HTR-8/SVneo (cell line): ENCODE measurements at regions not wholly inside any gene's neighbourhood (a gene's known extent, or its start where the extent isn't known, plus 50 kb on each side); places are given as distances from the start of the nearest gene placed in this dataset.
"Not testable (repeated sequence)": the region's sequence is repeated elsewhere in the genome, so short reads cannot be mapped to it uniquely, and the experiment has no call there.

ENCODE experiments used
- DNase-seq: peaks from one replicate; pipeline ENCODE4 v3.0.0; 2011; ENCODE audit warnings: low spot score, mixed read lengths; ENCODE audit not compliant: insufficient read length
- FAIRE-seq: peaks from 2 replicates; lab custom pipeline; 2011; peaks lifted over from hg19 to GRCh38; lab: Jason Lieb, UNC

DNA sequence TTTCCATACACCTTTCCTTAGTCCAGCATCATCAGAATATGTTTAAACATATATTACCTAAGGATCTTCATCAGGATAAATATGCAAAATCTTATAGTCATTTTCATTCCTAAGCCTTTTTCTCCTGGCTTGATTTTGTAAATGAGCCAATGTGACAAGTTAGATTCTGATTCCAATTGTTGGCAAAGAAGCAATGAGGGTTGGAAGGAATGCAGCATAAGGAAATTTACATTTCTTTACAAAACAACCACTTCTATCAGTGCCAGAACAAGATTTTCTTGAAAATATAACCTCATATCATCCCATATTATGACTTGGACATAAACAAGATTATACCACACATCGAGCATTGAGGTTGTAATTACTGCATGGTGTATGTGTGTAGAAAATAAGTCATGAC lies 508.1 kb downstream of the TRAM1L1 start:
- DNase-seq (no peak), FAIRE-seq (no peak)

DNA sequence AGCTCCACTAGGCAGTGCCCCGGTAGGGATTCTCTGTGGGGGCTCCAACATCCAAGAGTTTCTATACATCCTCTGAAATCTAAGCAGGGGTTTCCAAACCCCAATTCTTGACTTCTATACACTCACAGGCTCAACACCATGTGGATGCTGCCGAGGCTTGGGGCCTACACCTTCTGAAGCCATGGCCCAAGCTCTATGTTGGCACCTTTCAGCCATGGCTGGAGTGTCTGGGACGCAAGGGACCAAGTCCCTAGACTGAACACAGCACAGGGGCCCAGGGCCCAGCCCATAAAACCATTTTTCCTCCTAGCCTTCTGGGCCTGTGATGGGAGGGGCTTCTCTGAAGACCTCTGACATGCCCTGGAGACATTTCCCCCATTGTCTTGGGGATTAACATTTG lies 511.8 kb downstream of the TRAM1L1 start:
- no peak for FAIRE-seq
- no peak for DNase-seq

DNA sequence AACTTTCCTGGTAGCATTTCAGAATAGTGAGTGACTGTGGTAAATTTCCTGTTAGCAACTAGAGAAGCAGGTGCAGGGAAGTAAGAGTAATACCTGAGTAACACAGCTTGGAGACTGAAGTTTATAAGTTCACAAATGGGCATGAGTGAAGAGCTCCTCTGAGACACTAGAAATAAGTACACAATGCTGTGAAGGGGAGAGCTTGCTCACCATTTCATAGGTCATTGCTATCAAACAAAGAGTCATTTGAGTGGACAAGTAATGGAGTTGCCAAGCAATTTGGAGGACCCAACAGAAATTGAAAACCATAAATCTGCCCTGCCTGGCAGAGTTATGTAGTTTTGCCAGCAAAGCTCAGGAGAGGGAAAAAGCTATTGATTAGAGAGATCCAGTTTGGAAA lies 523.6 kb downstream of the TRAM1L1 start:
- DNase-seq (no peak), FAIRE-seq (no peak)

DNA sequence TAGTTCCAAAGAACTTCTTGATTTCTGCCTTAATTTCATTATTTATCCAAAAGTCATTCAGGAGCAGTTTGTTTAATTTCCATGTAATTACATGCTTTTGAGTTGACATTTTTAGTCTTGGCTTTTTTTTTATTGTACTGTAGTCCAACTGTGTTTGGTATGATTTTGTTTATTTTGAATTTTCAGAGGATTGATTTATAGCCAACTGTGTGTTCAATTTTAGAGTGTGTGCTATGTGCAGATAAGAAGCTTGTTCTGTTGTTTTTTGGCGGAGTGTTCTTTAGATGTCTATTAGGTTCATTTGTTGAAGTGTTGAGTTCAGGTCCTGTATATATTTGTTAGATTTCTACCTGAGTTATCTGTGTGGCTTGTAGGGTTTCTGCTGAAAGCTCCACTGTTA lies 533.6 kb downstream of the TRAM1L1 start:
- DNase-seq (no peak), FAIRE-seq (no peak)

DNA sequence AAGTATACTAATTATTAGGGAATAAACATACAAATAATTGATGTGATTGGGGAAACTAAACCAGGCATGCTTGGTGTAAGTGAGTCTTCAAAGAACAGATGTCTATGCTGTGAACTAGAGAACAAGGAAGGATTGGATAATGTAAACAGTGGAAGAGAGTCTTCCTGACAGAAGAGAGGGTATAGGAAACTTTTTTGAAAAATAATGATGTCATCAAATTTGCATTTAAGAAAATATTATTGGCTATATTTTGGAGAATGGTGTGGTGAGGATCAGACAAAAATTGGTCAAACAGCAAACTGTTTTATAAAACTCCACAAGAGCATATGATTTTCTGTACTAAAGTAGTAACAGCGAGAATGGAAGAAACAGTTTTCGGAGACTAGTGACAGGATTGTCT lies 537.7 kb downstream of the TRAM1L1 start:
- FAIRE-seq, result no peak

DNA sequence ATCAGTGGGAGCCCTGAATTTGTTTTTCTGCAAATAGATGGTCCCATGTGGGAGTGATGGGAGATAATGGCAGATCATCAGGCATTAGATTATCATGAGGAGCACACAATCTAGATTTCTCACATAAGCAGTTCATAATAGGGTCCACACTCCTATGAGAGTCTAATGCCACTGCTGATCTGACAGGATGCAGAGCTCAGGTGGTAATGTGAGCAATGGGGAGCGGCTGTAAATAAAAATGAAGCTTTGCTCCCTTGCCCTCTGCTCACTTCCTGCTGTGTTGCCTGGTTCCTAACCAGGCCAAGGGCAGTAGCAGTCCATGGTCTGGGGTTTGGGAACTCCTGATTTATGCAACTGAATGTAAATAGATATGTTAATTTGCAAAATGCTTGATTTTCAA lies 538.6 kb downstream of the TRAM1L1 start:
- DNase-seq, result no peak
- FAIRE-seq, result no peak

More for the DNA sequence above, 537.7 kb downstream of the TRAM1L1 start:
- no peak for DNase-seq

DNA sequence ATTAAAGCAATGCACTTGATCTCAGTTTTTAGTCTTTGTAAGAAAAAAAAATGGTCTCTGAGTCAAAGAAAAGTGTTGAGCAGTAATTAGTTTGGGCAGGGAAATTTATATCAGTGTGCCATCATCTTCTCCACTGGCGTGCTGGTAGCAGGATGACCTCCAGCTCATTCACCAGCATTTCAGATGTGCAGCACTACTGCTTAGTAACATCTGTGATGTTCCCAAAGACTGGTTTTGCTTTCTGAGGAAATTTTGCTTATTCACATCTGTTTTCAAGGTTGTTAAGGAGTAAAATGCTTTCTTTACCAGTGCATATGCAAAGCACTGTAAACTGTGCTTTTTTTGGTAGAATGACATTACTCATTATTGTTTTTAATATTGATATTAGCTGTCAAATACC lies 540.4 kb downstream of the TRAM1L1 start:
- FAIRE-seq (no peak), DNase-seq (no peak)

DNA sequence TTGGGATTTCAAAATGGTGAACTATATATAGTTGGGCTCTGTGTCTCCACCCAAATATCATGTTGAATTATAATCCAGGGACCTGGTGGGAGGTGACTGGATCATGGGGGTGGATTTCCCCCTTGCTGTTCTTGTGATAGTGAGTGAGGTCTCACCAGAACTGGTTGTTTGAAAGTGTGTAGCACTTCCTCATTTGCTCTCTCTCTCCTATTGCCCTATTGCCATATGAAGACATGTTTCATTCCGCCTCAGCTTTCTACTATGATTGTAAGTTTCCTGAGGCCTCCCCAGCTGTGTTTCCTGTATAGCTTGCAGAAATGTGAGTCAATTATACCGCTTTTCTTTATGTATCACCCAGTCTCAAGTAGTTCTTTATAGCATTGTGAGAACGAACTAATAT lies 545.6 kb downstream of the TRAM1L1 start:
- FAIRE-seq, result no peak
- no peak for DNase-seq

DNA sequence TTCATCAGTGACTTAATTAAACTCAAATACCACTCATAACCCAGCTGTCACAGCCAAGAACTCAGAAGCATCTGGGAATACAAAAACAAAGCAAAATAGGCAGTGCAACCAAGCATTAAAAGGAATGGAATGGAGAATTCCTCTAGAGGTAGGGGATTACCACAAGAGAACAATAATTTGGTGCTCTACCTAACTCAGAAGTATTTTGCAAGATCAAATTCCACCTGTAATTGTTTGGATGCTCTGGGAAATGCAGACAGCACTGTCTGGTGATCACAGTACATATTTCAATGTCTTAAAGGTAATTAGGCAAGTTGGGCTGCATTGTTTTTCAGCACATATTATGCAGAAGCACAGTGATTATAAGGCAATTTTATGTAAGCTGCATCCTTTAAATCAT lies 547.5 kb downstream of the TRAM1L1 start:
- DNase-seq, result no peak
- no peak for FAIRE-seq

DNA sequence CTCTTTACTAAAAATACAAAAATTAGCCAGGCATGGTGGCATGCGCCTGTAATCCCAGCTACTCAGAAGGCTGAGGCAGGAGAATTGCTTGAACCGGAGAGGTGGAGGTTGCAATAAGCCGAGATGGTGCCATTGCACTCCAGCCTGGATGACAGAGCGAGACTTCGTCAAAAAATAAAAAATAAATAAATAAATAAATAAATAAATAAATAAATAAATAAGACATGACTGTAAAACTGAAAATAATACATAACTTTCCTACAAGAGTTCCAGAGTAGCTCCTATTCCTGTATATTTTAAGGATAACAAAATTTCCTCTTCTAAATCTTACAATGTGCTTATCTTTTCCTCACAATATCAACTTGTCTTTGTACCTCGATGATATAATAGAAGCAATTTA lies 549.4 kb downstream of the TRAM1L1 start:
- not testable (repeated sequence) for DNase-seq, FAIRE-seq

DNA sequence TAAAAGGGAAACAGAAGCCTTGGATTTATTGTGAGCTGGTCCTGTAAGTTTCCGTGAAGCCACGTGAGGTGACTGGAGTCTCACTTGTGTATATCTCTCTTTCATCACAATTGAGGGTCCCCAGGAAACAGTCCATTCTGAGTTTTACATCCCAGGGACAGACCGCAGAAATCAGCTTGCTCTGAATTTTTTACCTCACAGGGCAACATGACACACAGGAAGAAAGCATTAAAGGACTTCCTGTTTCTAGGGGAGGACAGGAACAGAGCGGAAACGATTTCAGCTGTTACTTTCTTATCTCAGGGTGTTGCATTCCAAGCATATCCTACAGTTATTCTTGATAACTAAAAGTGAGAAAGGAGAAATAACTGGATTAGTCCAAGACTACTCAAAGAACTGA lies 553.5 kb downstream of the TRAM1L1 start:
- FAIRE-seq (no peak), DNase-seq (no peak)

DNA sequence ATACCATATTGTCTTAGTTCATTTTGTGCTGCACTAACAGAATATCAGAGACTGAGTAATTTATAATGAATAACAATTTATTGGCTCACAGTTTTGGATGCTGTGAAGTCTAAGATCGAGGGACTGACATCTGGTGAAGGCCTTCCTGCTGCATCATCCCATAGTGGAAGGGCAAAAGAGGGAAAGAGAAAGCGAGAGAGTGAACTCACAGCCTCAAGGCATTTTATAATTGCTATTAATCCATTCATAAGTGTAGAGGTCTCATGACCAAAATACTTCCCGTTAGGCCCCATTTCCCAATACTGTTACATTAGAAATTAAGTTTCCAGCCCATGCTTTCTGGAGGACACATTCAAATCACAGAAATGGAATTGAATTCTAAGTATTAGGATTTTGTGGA lies 554.4 kb downstream of the TRAM1L1 start:
- no peak for DNase-seq
- FAIRE-seq, result no peak

DNA sequence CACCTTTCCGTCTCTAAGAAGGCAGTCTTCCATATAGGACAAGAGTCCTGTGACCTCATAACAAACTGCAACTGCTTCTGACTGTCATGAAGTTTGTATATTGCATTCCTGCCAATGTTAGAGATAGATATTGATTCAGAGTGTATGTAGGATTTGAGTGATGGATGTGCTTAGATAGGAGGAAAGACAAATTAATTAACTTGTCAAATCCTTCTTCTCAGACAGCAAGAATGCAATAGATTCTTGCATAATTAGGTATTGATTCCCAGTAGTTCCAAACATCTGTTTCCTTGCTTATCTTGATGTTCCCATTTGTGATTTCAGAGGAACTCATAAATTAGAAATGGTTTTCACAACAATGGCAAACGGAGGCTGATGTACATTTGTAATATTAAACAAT lies 555.3 kb downstream of the TRAM1L1 start:
- no peak for DNase-seq
- FAIRE-seq, result no peak

DNA sequence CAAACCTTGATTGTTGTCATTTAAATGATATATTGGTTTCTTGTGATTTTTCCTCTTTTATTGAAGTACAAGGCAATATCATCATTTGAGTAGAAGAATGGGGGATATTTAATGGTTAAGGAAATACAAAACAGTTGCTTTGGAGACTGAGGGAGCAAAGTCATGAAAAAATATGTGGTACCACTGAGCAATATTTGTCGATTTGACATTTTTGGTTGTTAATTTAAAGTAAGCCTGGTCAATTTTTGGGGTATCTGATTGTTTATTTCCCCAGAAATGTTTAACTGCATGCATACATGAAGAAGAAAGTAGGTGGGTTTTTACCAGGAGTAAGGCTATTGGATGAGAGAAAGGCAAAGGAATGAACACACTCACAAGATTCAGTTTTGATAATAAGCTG lies 556.2 kb downstream of the TRAM1L1 start:
- DNase-seq (no peak), FAIRE-seq (no peak)

DNA sequence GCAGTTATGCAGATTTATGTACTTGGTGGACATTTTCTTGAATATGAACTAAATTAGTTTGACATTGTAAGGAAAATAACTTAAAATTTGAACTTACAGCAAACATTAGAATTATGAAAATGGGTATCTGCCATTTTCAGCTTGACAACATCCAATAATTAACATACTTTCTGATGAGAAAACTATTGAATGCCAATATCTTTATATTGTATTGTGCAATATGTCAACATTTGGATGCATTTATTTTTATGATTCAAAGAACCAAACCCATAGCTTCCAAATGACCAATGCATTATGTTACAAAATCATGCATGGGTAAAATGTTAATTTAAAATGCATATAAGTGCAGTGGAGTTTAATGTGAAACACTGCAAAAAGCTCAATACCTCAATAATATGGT lies 562.5 kb downstream of the TRAM1L1 start:
- no peak for FAIRE-seq

DNA sequence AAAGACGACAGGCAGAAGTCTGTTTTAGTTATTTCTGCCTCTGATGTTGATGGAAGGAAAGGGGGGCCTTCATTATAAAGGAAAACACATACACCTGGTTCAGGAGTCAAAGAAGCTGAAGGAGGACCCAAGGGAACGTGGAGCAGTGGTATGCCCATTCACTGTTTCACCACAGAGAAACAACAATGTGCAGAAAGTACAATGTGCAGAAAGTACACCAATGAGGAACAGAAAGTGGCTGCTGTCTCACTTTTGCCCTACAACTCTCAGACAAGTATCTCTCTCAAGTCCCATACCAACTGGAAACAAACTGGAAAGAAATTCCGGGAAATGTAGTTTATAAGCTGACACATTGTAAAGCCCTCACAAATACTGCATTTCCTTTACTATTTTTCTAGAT lies 564.5 kb downstream of the TRAM1L1 start:
- no peak for FAIRE-seq
- DNase-seq, result no peak

More for the DNA sequence above, 562.5 kb downstream of the TRAM1L1 start:
- DNase-seq, result no peak

DNA sequence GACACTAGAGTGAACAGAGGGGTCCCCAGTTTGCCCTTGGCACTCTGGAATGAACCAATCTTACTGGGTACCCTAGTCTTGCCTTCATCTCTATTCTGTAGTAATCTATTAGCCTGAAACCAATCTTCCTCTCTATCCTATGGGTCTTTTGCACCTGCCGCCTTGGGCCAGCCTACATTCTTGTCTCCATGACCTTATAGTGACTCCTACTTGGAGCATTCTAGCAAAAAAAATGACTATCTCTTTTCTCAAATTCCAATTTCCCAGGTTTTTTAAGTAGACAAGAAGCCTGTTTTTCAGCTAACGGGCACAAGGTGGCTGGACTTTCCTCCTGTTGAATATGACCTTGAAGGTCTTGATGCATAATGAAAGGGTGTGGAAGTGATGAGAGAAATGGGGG lies 568.7 kb downstream of the TRAM1L1 start:
- no peak for FAIRE-seq
- DNase-seq, result no peak

DNA sequence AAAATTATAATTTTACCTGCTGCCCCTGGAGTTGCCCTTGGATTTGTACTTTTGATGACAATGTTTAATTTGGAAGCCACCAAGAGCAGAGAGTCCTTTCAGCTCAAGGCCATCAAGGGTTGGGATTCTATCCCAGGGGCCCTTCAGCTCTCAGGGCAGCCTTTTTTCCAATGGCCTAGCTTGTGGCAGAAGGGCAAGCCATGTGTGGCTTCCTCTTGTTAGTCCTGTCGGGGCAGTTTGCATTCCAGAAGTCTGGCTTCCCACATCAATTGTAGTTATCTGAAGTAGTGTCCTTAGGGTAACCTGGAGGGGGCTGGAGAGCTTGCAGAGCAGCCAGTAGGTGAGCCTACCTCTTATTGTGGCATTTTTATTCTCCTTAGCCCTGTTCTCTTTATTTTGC lies 569.4 kb downstream of the TRAM1L1 start:
- FAIRE-seq, result no peak
- DNase-seq, result no peak

DNA sequence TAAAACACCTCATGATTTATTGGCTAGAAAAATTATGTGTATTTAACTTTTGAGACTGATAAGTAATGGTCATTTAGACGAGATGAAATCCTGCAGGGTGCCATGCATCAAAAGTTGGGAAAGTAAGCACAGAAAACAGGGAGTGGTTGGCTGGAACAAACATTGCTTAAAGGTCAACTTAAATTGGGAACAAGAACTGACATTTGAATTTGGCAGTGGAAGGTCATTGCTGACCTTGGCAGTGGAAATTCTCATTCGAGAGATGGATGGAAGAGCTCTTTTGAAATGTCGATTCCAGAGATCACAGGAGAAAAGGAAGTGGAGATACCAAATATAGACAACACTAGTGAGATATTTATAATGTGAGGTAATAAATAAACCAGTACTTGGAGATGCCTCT lies 572.8 kb downstream of the TRAM1L1 start:
- FAIRE-seq, result no peak
- no peak for DNase-seq

DNA sequence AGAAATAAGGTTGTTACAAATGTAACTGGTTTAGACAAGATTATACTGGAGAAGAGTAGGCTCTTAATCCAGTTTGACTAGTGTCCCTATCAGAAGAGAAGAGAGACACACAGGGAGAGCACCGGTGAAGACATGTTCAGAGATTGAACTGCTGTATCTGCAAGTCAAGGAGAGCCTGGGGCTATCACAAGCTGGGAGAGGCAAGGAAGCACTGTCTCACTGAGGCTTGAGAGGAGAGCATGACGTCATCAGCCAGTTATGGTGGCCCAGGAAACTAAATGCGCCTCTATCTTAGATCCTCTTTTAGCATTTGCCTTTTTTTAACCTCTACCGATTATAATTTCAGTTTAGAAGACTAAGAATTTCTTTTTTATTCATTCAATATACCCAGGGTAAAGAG lies 583.4 kb downstream of the TRAM1L1 start:
- FAIRE-seq, result no peak
- no peak for DNase-seq

DNA sequence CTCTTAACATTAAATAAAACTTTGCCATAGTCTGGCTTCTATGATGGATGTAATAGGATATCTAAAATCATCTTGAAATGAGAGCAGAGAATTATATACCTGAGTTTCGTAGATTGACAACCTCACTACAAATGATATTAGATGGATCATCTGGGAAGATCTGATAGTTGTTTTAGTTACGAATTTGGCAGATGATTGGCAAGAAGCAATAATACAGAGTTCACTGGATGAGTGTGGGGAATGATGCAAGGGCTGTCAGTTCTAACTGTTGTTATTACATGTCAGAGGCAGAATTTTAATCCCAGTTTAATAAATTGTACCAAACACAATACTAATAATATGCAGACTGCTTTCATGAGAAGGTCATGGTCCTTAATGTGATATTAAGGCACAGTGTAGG lies 585.2 kb downstream of the TRAM1L1 start:
- DNase-seq, result no peak
- no peak for FAIRE-seq

DNA sequence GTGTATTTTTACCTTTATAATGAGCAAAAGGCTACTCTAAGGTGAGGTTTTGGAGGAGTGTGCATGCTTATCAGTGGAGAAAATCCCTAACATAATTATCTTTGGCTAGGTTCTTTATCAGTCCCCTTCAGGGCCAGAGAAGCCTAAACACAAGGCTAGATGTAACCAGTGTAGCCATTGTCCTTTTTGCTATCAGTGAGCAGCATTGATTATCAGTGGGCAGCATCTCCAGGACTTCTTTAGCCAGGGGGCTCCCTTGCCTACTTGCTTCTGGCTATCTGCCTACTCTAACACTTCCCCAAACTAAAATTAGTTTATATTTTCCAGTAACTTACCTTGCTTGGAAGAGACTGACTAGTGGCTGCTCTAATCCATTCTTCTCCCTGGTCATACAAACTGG lies 595.6 kb downstream of the TRAM1L1 start:
- DNase-seq (no peak), FAIRE-seq (no peak)

DNA sequence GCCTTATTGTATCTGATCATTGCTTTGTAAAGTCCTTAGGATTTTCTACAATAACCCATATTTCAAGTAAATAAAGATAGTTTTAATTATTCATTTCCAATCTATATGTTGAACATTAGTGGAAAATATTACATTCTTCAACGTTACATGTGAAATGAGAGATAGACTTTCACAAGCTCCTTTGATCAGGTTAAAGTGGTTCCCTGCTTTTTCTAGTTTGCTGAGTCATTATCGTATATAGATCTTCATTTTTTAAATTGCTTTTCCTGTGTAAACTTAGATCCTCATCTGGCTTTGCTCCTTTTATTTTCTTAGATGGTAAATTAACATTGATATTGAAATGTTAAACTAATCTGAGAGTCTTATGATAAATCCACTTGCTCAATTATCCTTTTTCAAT lies 599.0 kb downstream of the TRAM1L1 start:
- DNase-seq (no peak), FAIRE-seq (no peak)
